Mesenchymal stem cell (in vitro differentiated cells and primary cell): ENCODE measurements at regions not wholly inside any gene's neighbourhood (a gene's known extent, or its start where the extent isn't known, plus 50 kb on each side); places are given as distances from the start of the nearest gene placed in this dataset.

Experiments
- DNase-seq: peaks from one replicate; pipeline ENCODE4 v3.0.0-alpha.2; 2013
- H2AFZ ChIP-seq: one replicate; pipeline ENCODE4 v1.6.1; 2013; ENCODE audit warnings: low read depth, mild to moderate bottlenecking, control low read depth, inconsistent platforms, low read length, moderate library complexity
- H2AK5ac ChIP-seq: 2 replicates; pipeline ENCODE4 v1.6.1; 2013; ENCODE audit warnings: low read length, moderate library complexity, mild to moderate bottlenecking, inconsistent platforms; ENCODE audit not compliant: severe bottlenecking
- H2BK120ac ChIP-seq: one replicate; pipeline ENCODE4 v1.6.1; 2013; ENCODE audit warnings: low read depth, mild to moderate bottlenecking, inconsistent platforms, low read length, moderate library complexity
- H2BK12ac ChIP-seq, 2 experiments: one replicate each; pipeline ENCODE4 v1.6.1; 2013; ENCODE audit warnings: inconsistent platforms in 2 of 2, low read length in 2 of 2, mild to moderate bottlenecking in 2 of 2, moderate library complexity in 2 of 2, control low read depth in 1 of 2
- H2BK15ac ChIP-seq: one replicate; pipeline ENCODE4 v1.6.1; 2013; ENCODE audit warnings: mild to moderate bottlenecking, low read depth, inconsistent platforms; ENCODE audit not compliant: poor library complexity, severe bottlenecking
- H2BK5ac ChIP-seq: 2 replicates; pipeline ENCODE4 v1.6.1; 2013; ENCODE audit warnings: low read depth, mild to moderate bottlenecking, low read length, control low read depth, inconsistent platforms; ENCODE audit not compliant: poor library complexity, severe bottlenecking
- H3K14ac ChIP-seq, 2 experiments: one replicate each; pipeline ENCODE4 v1.6.1; 2013; ENCODE audit warnings: inconsistent platforms in 2 of 2, low read length in 2 of 2, control low read depth in 1 of 2, mild to moderate bottlenecking in 1 of 2, moderate library complexity in 1 of 2
- H3K18ac ChIP-seq, 2 experiments: one replicate each; pipeline ENCODE4 v1.6.1; 2013; ENCODE audit warnings: inconsistent platforms in 2 of 2, low read length in 2 of 2, control low read depth in 1 of 2, low read depth in 1 of 2, mild to moderate bottlenecking in 1 of 2
- H3K23ac ChIP-seq, 2 experiments: one replicate each; pipeline ENCODE4 v1.6.1; 2013; ENCODE audit warnings: inconsistent platforms in 2 of 2, low read length in 2 of 2, mild to moderate bottlenecking in 2 of 2, moderate library complexity in 2 of 2, control low read depth in 1 of 2
- H3K27ac ChIP-seq: 2 replicates; pipeline ENCODE4 v1.5.1; 2013; ENCODE audit warnings: mild to moderate bottlenecking, moderate library complexity, low read length, control low read depth, inconsistent platforms; ENCODE audit not compliant: poor library complexity, severe bottlenecking
- H3K27me3 ChIP-seq, 2 experiments: 2 replicates each; pipeline versions ENCODE4 v1.6.1 to v1.7.0; 2013; ENCODE audit warnings: low read length in 2 of 2, mild to moderate bottlenecking in 2 of 2, moderate library complexity in 2 of 2, control low read depth in 1 of 2, inconsistent platforms in 1 of 2; ENCODE audit not compliant: control insufficient read depth in 1 of 2, insufficient read depth in 1 of 2
- H3K36me3 ChIP-seq, 2 experiments: 2 replicates each; pipeline versions ENCODE4 v1.6.1 to v1.7.0; 2013; ENCODE audit warnings: low read length in 2 of 2, control low read depth in 1 of 2, inconsistent platforms in 1 of 2, low read depth in 1 of 2, mild to moderate bottlenecking in 1 of 2; ENCODE audit not compliant: insufficient read depth in 2 of 2, control insufficient read depth in 1 of 2
- H3K4ac ChIP-seq, 2 experiments: one replicate each; pipeline ENCODE4 v1.6.1; 2013; ENCODE audit warnings: inconsistent platforms in 2 of 2, low read length in 2 of 2, mild to moderate bottlenecking in 2 of 2, moderate library complexity in 2 of 2, control low read depth in 1 of 2, low read depth in 1 of 2
- H3K4me1 ChIP-seq: 2 replicates; pipeline ENCODE4 v1.6.1; 2013; ENCODE audit warnings: low read depth, low read length, control low read depth; ENCODE audit not compliant: control insufficient read depth, insufficient read depth
- H3K4me2 ChIP-seq: 2 replicates; pipeline ENCODE4 v1.6.1; 2013; ENCODE audit warnings: low read length, mild to moderate bottlenecking, inconsistent platforms; ENCODE audit not compliant: poor library complexity, severe bottlenecking
- H3K4me3 ChIP-seq, 2 experiments: 2 replicates each; pipeline versions ENCODE4 v1.5.1 to v1.7.0; 2013; ENCODE audit warnings: low read length in 2 of 2, mild to moderate bottlenecking in 2 of 2, control low read depth in 1 of 2, low read depth in 1 of 2; ENCODE audit not compliant: insufficient read depth in 1 of 2
- H3K79me1 ChIP-seq: replicated peaks from 2 replicates; pipeline ENCODE4 v1.6.1; 2013; ENCODE audit warnings: mild to moderate bottlenecking, control low read depth, low read length, inconsistent platforms; ENCODE audit not compliant: poor library complexity, severe bottlenecking
- H3K9ac ChIP-seq: 2 replicates; pipeline ENCODE4 v1.7.0; 2013; ENCODE audit warnings: mild to moderate bottlenecking, low read length, moderate library complexity
- H3K9me3 ChIP-seq: 2 replicates; pipeline ENCODE4 v1.7.0; 2013; ENCODE audit warnings: mild to moderate bottlenecking, low read length; ENCODE audit not compliant: control insufficient read depth
- H4K8ac ChIP-seq: one replicate; pipeline ENCODE4 v1.6.1; 2013; ENCODE audit warnings: inconsistent platforms, mild to moderate bottlenecking, low read length, moderate library complexity
- H4K91ac ChIP-seq: one replicate; pipeline ENCODE4 v1.6.1; 2013; ENCODE audit warnings: mild to moderate bottlenecking, low read length, inconsistent platforms
- WGBS: methylation state at CpG from one replicate; pipeline ENCODE4 v1.1.7; 2013; ENCODE audit warnings: mixed read lengths; 5-methylcytosine and 5-hydroxymethylcytosine counted together

GRCh38 chr13:90016688-90017087 lies 1330.8 kb upstream of the MIR17HG start:
- H3K9me3 ChIP-seq: peaks cover 9% of the 10 kb centered on the region
- no peak overlapping the region for H2BK5ac ChIP-seq
- H2BK15ac ChIP-seq: no peak overlapping the region
- no peak overlapping the region for H3K4me2 ChIP-seq
- no peak for DNase-seq
- H3K27ac ChIP-seq: no peak overlapping the region
- WGBS: 95% methylated on average over 1 of the region's 1 CpG
- H2BK120ac ChIP-seq: no peak overlapping the region
- H4K91ac ChIP-seq: no peak overlapping the region
- no peak overlapping the region for H3K18ac ChIP-seq
- no peaks in the 10 kb centered on the region for H3K27me3 ChIP-seq
- no peak overlapping the region for H3K4me3 ChIP-seq
- H4K8ac ChIP-seq: no peak overlapping the region
- no peaks in the 10 kb centered on the region for H3K36me3 ChIP-seq
- H3K4me1 ChIP-seq: no peaks in the 10 kb centered on the region
- no peak overlapping the region for H2AFZ ChIP-seq
- H3K4ac ChIP-seq: no peak overlapping the region
- H3K79me1 ChIP-seq: no peaks in the 10 kb centered on the region
- no peak overlapping the region for H3K23ac ChIP-seq
- no peak overlapping the region for H3K14ac ChIP-seq
- no peak overlapping the region for H2BK12ac ChIP-seq
- H3K9ac ChIP-seq: no peak overlapping the region
- H2AK5ac ChIP-seq: no peak overlapping the region

DNA sequence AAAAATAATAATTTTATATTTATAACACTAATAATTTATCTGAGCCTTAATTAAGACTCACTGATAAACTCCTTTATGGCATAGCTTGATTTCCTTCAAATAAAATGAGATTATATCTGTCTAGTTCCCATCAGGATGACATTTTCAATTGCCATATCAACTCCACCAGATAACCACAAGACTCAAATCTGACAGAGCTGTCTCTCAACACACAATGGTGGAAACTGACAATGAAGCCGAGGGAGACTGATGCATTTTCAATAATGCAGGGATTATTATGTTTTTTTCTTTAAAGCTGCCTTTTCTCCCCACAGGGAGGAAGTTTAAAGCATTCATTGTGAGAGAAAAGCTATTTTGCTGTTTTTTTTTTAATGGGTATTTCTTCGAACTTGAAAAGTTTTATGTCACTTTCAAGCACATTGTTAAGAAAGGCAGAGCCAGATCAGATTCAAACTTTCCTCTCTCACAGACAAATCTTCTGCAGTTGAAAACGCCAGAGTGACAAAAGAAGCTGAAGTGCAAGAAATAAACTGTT lies 1326.9 kb upstream of the MIR17HG start:
- Histone ChIP-seq H2AK5ac (no peak overlapping the region), H3K14ac (no peak overlapping the region), H2BK12ac (no peak overlapping the region), H3K4ac (no peak overlapping the region), H3K4me2 (no peak overlapping the region), H3K9ac (no peak overlapping the region), H3K23ac (no peak overlapping the region), H4K8ac (no peak overlapping the region), H3K9me3 (no peaks in the 10 kb centered on the region), H2AFZ (no peak overlapping the region), H3K36me3 (no peaks in the 10 kb centered on the region), H3K4me3 (no peak overlapping the region), H3K27me3 (no peaks in the 10 kb centered on the region), H3K18ac (no peak overlapping the region), H4K91ac (no peak overlapping the region), H3K79me1 (no peaks in the 10 kb centered on the region), H2BK120ac (no peak overlapping the region), H3K27ac (no peak overlapping the region), H2BK5ac (no peak overlapping the region), H2BK15ac (no peak overlapping the region), H3K4me1 (no peaks in the 10 kb centered on the region)
- no peak for DNase-seq
- WGBS: 74% methylated on average over 3 of the region's 3 CpGs

- H3K23ac ChIP-seq: no peak overlapping the region
- no peak overlapping the region for H2AK5ac ChIP-seq
- no peak overlapping the region for H3K9ac ChIP-seq
- H2BK5ac ChIP-seq: no peak overlapping the region
- H3K4me3 ChIP-seq: no peak overlapping the region
- H3K18ac ChIP-seq: no peak overlapping the region
- H3K36me3 ChIP-seq: no peaks in the 10 kb centered on the region
- no peak overlapping the region for H3K4ac ChIP-seq
- H3K27ac ChIP-seq: no peak overlapping the region
- no peak overlapping the region for H2BK12ac ChIP-seq
- H3K14ac ChIP-seq: no peak overlapping the region
- H2BK15ac ChIP-seq: no peak overlapping the region
- H4K8ac ChIP-seq: no peak overlapping the region
- DNase-seq: no peak
- no peak overlapping the region for H3K4me2 ChIP-seq
- no peaks in the 10 kb centered on the region for H3K27me3 ChIP-seq
- H2AFZ ChIP-seq: no peak overlapping the region
- peaks cover 1% of the 10 kb centered on the region for H3K4me1 ChIP-seq
- H2BK120ac ChIP-seq: no peak overlapping the region
- no peaks in the 10 kb centered on the region for H3K79me1 ChIP-seq
- H4K91ac ChIP-seq: no peak overlapping the region
- H3K9me3 ChIP-seq: peaks cover 31% of the 10 kb centered on the region
These were observed 1320.1 kb upstream of the MIR17HG start for GRCh38 chr13:90027409-90027808.

DNA sequence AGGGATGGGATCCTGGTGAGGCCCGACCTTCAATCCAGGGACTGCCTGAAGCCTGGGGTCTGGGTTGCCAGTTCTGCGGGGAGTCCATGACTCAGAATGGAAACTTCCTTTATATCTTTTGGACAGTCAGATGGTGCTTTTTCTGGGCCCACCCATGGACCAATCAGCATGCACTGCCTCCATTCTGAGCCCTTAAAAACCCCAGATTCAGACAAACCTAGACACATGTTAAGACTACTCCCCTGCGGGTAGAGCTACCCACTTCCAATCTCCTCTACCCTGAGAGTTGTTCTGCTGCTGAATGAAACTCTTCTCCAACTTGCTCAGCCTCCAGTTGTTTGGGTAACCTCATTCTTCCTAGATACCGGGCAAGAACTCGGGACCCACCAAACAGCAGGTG lies 1315.2 kb upstream of the MIR17HG start:
- Histone ChIP-seq H4K91ac (no peak overlapping the region), H3K27ac (no peak overlapping the region), H4K8ac (no peak overlapping the region), H2BK15ac (no peak overlapping the region), H3K4me1 (peaks cover 1% of the 10 kb centered on the region), H3K14ac (no peak overlapping the region), H2BK12ac (no peak overlapping the region), H3K18ac (no peak overlapping the region), H3K4ac (no peak overlapping the region), H3K23ac (no peak overlapping the region), H3K27me3 (no peaks in the 10 kb centered on the region), H3K4me2 (no peak overlapping the region), H2AFZ (no peak overlapping the region), H3K4me3 (no peak overlapping the region), H3K9ac (no peak overlapping the region), H3K9me3 (peaks cover 18% of the 10 kb centered on the region), H2BK120ac (no peak overlapping the region), H2BK5ac (no peak overlapping the region), H3K36me3 (no peaks in the 10 kb centered on the region), H2AK5ac (no peak overlapping the region), H3K79me1 (no peaks in the 10 kb centered on the region)
- WGBS: 94% methylated on average over 5 of the region's 5 CpGs
- no peak for DNase-seq
